Type B pancreatic cell (in vitro differentiated cells): ENCODE measurements at regions not wholly inside any gene's neighbourhood (a gene's known extent, or its start where the extent isn't known, plus 50 kb on each side); places are given as distances from the start of the nearest gene placed in this dataset.

Source experiments
- DNase-seq: peaks from one replicate; pipeline ENCODE4 v3.0.0; 2021; ENCODE audit warnings: mixed read lengths; ENCODE audit not compliant: unreplicated experiment; ENCODE audit errors: extremely low spot score
- H3K27ac Mint-ChIP-seq: 2 replicates; pipeline ENCODE4 v1.8.0; 2021; ENCODE audit warnings: mild to moderate bottlenecking, mixed read lengths
- H3K27me3 Mint-ChIP-seq: 2 replicates; pipeline ENCODE4 v1.8.0; 2021; ENCODE audit warnings: mixed read lengths
- H3K36me3 Mint-ChIP-seq: 2 replicates; pipeline ENCODE4 v1.8.0; 2021; ENCODE audit warnings: mixed read lengths
- H3K4me1 Mint-ChIP-seq: one replicate; pipeline ENCODE4 v1.8.0; 2021; ENCODE audit warnings: mixed read lengths; ENCODE audit not compliant: unreplicated experiment
- H3K4me3 Mint-ChIP-seq: 2 replicates; pipeline ENCODE4 v1.8.0; 2021; ENCODE audit warnings: mild to moderate bottlenecking, mixed read lengths
- H3K9me3 Mint-ChIP-seq: 2 replicates; pipeline ENCODE4 v1.8.0; 2021; ENCODE audit warnings: mixed read lengths
- TF ChIP-seq, protein P1 (sequence below): fragments of 200-600 bp; sonication (generic); conservative IDR thresholded peaks from 2 replicates; pipeline ENCODE4 v1.5.0; 2021; ENCODE audit warnings: antibody characterized with exemption, mild to moderate bottlenecking

DNA sequence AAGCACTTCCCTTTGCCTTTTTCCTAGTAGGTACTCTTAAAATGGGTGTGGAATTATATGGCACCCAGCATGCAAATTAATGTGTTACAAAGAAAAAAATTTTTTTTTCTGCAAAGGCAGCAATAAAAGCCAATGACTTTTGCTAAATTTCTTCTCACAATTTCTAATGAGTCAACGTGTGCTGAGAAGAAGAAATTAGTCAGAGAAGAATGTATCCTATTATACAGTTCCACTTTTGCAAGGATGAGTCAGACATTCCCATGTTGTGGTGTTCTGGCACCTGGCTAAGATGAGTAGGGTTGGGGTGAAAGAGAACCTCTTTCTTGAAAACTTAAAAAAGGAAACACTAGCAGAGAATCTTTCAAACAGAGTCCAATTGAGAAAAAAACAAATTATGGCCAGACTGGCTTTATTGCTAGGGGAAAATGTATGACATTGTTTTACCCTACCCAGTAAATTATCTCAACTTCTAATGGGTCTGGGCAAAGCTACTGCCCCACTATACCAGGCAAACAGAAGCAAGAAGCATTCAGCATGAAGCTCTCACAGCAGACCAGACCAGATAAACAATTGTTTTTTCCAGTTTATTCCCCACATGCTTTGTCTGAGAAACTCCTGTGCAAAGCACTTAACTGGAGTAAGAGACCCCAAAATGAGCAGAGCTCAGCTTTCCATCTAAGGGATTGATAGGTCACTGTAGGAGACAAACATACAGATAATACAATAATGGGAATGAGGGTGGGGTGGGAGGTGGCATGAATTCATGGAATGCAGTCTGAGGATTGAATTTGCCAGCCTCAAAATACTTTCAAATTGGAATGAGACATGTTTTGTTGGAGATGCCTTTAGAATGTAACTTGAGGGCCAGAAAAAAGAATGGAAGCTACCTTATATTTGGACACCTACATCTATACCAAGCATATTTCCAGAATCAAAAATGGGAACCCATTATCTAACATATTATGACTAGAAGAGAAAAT, 220.8 kb upstream of the RFX3 start:
- no peak overlapping the region for H3K4me3 Mint-ChIP-seq
- peaks cover 4% of the 10 kb centered on the region for H3K9me3 Mint-ChIP-seq
- H3K27ac Mint-ChIP-seq, result no peak overlapping the region
- H3K27me3 Mint-ChIP-seq, result no peaks in the 10 kb centered on the region
- no peaks in the 10 kb centered on the region for H3K36me3 Mint-ChIP-seq
- TF ChIP-seq, protein P1, sequence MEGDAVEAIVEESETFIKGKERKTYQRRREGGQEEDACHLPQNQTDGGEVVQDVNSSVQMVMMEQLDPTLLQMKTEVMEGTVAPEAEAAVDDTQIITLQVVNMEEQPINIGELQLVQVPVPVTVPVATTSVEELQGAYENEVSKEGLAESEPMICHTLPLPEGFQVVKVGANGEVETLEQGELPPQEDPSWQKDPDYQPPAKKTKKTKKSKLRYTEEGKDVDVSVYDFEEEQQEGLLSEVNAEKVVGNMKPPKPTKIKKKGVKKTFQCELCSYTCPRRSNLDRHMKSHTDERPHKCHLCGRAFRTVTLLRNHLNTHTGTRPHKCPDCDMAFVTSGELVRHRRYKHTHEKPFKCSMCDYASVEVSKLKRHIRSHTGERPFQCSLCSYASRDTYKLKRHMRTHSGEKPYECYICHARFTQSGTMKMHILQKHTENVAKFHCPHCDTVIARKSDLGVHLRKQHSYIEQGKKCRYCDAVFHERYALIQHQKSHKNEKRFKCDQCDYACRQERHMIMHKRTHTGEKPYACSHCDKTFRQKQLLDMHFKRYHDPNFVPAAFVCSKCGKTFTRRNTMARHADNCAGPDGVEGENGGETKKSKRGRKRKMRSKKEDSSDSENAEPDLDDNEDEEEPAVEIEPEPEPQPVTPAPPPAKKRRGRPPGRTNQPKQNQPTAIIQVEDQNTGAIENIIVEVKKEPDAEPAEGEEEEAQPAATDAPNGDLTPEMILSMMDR, result no peak
- no peaks in the 10 kb centered on the region for H3K4me1 Mint-ChIP-seq
- DNase-seq, result no peak

DNA sequence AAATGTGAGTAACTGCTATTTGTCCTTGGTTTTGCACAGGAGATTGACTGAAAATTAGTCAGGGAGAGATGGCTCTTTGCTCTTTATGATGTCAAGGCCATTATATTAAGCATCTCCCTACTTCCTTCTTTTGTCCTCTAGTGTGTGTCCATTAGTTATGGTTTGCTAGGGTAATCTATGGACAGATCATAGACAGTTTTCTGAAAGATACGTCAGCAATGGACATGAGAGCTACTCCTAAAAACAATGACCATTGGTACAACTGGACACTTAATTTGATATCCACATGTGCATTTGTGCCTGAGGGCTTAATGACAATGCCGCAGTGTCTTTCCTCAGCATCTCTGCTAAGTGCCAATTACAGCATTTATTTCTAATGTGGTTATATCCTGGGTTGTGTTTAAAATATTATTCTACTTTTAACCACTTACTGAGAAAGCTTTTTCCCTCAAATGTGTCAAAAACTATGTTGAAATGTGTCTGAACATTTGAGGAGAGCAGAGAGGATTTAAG, 218.2 kb upstream of the RFX3 start:
- no peak for DNase-seq
- Mint-ChIP-seq H3K36me3 (no peaks in the 10 kb centered on the region), H3K4me3 (no peak overlapping the region), H3K4me1 (peaks cover 10% of the 10 kb centered on the region), H3K27ac (no peak overlapping the region), H3K27me3 (no peaks in the 10 kb centered on the region), H3K9me3 (no peaks in the 10 kb centered on the region)
- TF ChIP-seq, protein P1, result no peak

DNA sequence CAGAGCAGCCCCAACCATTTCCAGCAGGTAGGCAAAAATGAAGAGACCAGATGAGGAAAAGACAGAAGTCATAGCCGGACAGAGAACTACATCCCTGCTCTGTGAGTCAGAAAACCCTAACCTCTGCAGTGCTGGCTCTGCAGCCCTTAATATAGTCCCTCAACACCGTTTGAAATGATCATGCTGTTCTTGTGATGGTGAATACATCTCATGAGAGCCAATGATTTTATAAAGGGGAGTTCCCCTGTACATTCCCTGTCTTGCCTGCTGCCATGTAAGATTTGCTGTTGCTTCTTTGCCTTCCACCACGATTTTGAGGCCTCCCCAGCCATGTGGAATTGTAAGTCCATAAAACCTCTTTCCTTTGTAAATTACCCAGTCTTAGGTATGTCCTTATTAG, 216.8 kb upstream of the RFX3 start:
- Mint-ChIP-seq H3K4me3 (no peak overlapping the region), H3K27ac (no peak overlapping the region), H3K27me3 (no peaks in the 10 kb centered on the region), H3K36me3 (no peaks in the 10 kb centered on the region), H3K4me1 (peaks cover 10% of the 10 kb centered on the region), H3K9me3 (no peaks in the 10 kb centered on the region)
- TF ChIP-seq, protein P1, result no peak
- DNase-seq, result no peak

DNA sequence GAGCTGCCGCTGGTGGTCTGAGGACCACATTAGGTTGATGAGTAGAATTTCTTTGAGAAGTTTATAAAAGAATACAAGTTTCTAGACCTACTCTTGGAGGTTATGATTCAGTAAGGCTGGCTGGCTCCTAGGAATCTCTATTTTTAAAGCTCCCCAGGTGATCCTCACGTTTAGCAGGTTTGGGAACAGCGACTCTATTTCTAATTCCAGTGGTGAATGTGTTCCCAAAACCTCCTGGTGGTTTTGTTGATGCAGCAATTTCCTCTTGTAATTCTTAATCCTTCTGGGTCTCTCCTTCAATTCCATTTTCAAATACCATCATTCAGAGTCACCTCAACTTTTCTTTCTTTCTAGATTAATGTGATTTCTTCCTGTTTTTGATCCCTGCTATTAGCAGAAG, 215.9 kb upstream of the RFX3 start:
- TF ChIP-seq, protein P1, result no peak
- Mint-ChIP-seq H3K4me3 (no peak overlapping the region), H3K9me3 (no peaks in the 10 kb centered on the region), H3K36me3 (no peaks in the 10 kb centered on the region), H3K27me3 (no peaks in the 10 kb centered on the region), H3K27ac (no peak overlapping the region), H3K4me1 (peaks cover 10% of the 10 kb centered on the region)
- DNase-seq, result no peak

DNA sequence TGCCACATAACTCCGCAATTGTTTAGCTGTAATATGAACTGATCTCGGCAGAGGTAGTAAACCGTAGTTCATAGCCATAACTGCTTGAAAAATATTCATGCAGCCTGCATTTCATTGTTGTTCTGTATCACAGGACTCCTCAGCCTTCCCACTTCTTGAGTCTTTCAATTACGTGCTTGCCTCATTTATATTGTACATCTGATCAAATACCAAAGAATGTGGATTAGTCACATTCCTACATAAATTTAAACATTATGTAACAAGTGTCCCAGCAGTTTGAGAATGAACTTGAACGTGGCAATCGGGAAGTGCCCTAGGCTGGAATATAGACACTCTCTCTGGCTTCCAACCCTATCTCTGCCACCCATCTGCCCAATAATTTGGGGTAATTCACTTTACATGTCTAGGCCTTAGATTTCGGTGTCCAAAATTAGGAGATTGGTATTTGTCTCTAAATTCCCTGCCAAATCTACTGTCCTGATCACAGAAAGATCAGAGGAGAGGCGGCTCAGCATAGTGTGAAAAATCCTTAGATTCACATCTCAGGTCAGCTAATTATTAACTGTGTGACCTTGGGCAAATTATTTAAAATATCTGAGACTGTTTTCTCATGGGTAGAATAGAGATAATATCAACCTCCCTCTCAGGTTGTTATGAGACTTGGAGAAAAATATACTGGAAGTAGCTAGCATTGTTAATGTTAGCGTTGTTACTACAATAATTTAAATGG, 215.1 kb upstream of the RFX3 start:
- Mint-ChIP-seq H3K4me1 (peaks cover 10% of the 10 kb centered on the region), H3K9me3 (no peaks in the 10 kb centered on the region), H3K4me3 (no peak overlapping the region), H3K36me3 (no peaks in the 10 kb centered on the region), H3K27me3 (no peaks in the 10 kb centered on the region), H3K27ac (peak overlapping the region; percentile 12)
- DNase-seq, result no peak
- TF ChIP-seq, protein P1, result no peak
